NB4 (cell line): ENCODE measurements at regions not wholly inside any gene's neighbourhood (a gene's known extent, or its start where the extent isn't known, plus 50 kb on each side); places are given as distances from the start of the nearest gene placed in this dataset.
A peak's percentile ranks its signal among the peaks of the same experiment; 100 is the strongest.

Source experiments
- DNase-seq: peaks from one replicate; pipeline ENCODE4 v3.0.0; 2010; ENCODE audit warnings: low read depth
- H3K4me3 ChIP-seq: one replicate; pipeline ENCODE4 v1.5.1; 2011; ENCODE audit warnings: mild to moderate bottlenecking, low read depth, low read length, moderate library complexity
- CTCF ChIP-seq: IDR thresholded peaks from one replicate; pipeline ENCODE4 v1.5.1; 2012; ENCODE audit warnings: low read depth, low read length
- MAX ChIP-seq: IDR thresholded peaks from 2 replicates; pipeline ENCODE4 v1.6.1; 2011; ENCODE audit warnings: low read depth, low read length
- MYC ChIP-seq: IDR thresholded peaks from 2 replicates; pipeline ENCODE4 v1.6.1; 2011; ENCODE audit warnings: low read depth, low read length
- POLR2A ChIP-seq: IDR thresholded peaks from 2 replicates; pipeline ENCODE4 v1.6.1; 2011; ENCODE audit warnings: mild to moderate bottlenecking; ENCODE audit not compliant: insufficient read length; ENCODE audit errors: extremely low read depth

- no peak for DNase-seq
- TF ChIP-seq MAX (no peak), CTCF (no peak), POLR2A (no peak), MYC (no peak)
- H3K4me3 ChIP-seq, result no peak overlapping the region
Observed at GRCh38 chr5:3027866-3028635, 276.6 kb upstream of the IRX2 start.

- H3K4me3 ChIP-seq, result no peak overlapping the region
- DNase-seq, result no peak
- TF ChIP-seq POLR2A (no peak), CTCF (no peak)
Observed at GRCh38 chr5:3027185-3027865, 275.8 kb upstream of the IRX2 start.

GRCh38 chr5:3026651-3027050, 275.2 kb upstream of the IRX2 start:
- no peak overlapping the region for H3K4me3 ChIP-seq
- no peak for DNase-seq
- no peak for TF ChIP-seq POLR2A
- no peak for TF ChIP-seq MYC
- TF ChIP-seq CTCF, result no peak
- no peak for TF ChIP-seq MAX

GRCh38 chr5:3026099-3026498, 274.6 kb upstream of the IRX2 start:
- TF ChIP-seq CTCF (no peak), MAX (no peak), POLR2A (no peak), MYC (no peak)
- no peak overlapping the region for H3K4me3 ChIP-seq
- no peak for DNase-seq

- H3K4me3 ChIP-seq, result no peak overlapping the region
- peak; percentile 40 for DNase-seq
- TF ChIP-seq CTCF (no peak), MYC (no peak), MAX (no peak), POLR2A (no peak)
Observed at GRCh38 chr5:3025392-3025791, 273.9 kb upstream of the IRX2 start.
